PC-9 (cell line): ENCODE measurements at regions not wholly inside any gene's neighbourhood (a gene's known extent, or its start where the extent isn't known, plus 50 kb on each side); places are given as distances from the start of the nearest gene placed in this dataset.

Experiments
- BruUV-seq: library from RNA; stranded (reverse); fragments of 400-500 nt; replicated peaks from 2 replicates; lab custom pipeline; 2021; lab: Mats Ljungman, UMichigan
- CTCF ChIA-PET: fragments of 300-600 bp; sonication (Branson Sonifier 250); formaldehyde crosslinking; loops from one replicate; lab custom pipeline; 2022; ENCODE audit warnings: antibody characterized with exemption; lab: Charles Lee
- POLR2A ChIA-PET: fragments of 300-600 bp; sonication (Branson Sonifier 250); formaldehyde crosslinking; loops from one replicate; lab custom pipeline; 2022; ENCODE audit warnings: antibody characterized with exemption; ENCODE audit not compliant: unreplicated experiment; lab: Charles Lee
- DNase-seq, 2 experiments: peaks; one replicate each; pipeline versions ENCODE4 v3.0.0 to v3.0.0-alpha.2; 2015 to 2022; ENCODE audit warnings: mixed read lengths in 1 of 2
- H2AFZ ChIP-seq: fragments of 200-600 bp; sonication (generic); 2 replicates; pipeline ENCODE4 v1.8.1; 2017; ENCODE audit warnings: antibody characterized with exemption
- H3F3A ChIP-seq: fragments of 200-600 bp; sonication (generic); 2 replicates; pipeline ENCODE4 v1.8.1; 2017; ENCODE audit warnings: antibody characterized with exemption, mild to moderate bottlenecking, low read depth; ENCODE audit not compliant: insufficient read depth
- H3K27ac ChIP-seq: fragments of 200-600 bp; sonication (generic); 2 replicates; pipeline ENCODE4 v1.6.1; 2016; ENCODE audit warnings: mixed run types
- H3K27me3 ChIP-seq: fragments of 200-600 bp; sonication (generic); 2 replicates; pipeline ENCODE4 v1.6.1; 2016; ENCODE audit warnings: low read depth, mixed run types; ENCODE audit not compliant: insufficient read depth
- H3K36me3 ChIP-seq: fragments of 200-600 bp; sonication (generic); 2 replicates; pipeline ENCODE4 v1.6.1; 2016; ENCODE audit warnings: low read depth, mixed run types
- H3K4me1 ChIP-seq: fragments of 200-600 bp; sonication (generic); replicated peaks from 2 replicates; pipeline ENCODE4 v1.6.1; 2016; ENCODE audit warnings: mixed run types; ENCODE audit not compliant: insufficient read depth
- H3K4me2 ChIP-seq: fragments of 200-600 bp; sonication (generic); 2 replicates; pipeline ENCODE4 v1.6.1; 2017; ENCODE audit warnings: mixed run types
- H3K4me3 ChIP-seq: fragments of 200-600 bp; sonication (generic); 2 replicates; pipeline ENCODE4 v1.6.1; 2016; ENCODE audit warnings: mixed run types
- H3K79me2 ChIP-seq: fragments of 200-600 bp; sonication (generic); 2 replicates; pipeline ENCODE4 v1.6.1; 2017; ENCODE audit warnings: low read depth, mixed run types
- H3K9me2 ChIP-seq: fragments of 200-600 bp; sonication (generic); 2 replicates; pipeline ENCODE4 v1.8.1; 2017; ENCODE audit warnings: mild to moderate bottlenecking; ENCODE audit not compliant: insufficient read depth
- H3K9me3 ChIP-seq: fragments of 200-600 bp; sonication (generic); 2 replicates; pipeline ENCODE4 v1.8.1; 2016; ENCODE audit warnings: low read depth; ENCODE audit not compliant: insufficient read depth
- H4K20me1 ChIP-seq: fragments of 200-600 bp; sonication (generic); 2 replicates; pipeline ENCODE4 v1.8.1; 2017; ENCODE audit not compliant: insufficient read depth
- EZH2 ChIP-seq: fragments of 200-600 bp; sonication (generic); IDR thresholded peaks from 2 replicates; pipeline ENCODE4 v1.8.0; 2017; ENCODE audit warnings: antibody characterized with exemption, low read depth
- intact Hi-C: fragments of 100-400 bp; cut with micrococcal nuclease; formaldehyde crosslinking; loops from one replicate; pipeline ENCODE4 v1.10.0; 2022; ENCODE audit not compliant: unreplicated experiment
- TF ChIP-seq, protein P1 (sequence below): fragments of 200-600 bp; sonication (generic); conservative IDR thresholded peaks from 2 replicates; pipeline ENCODE4 v1.6.1; 2017; ENCODE audit warnings: mixed run types, antibody characterized with exemption, mild to moderate bottlenecking, moderate library complexity

DNA sequence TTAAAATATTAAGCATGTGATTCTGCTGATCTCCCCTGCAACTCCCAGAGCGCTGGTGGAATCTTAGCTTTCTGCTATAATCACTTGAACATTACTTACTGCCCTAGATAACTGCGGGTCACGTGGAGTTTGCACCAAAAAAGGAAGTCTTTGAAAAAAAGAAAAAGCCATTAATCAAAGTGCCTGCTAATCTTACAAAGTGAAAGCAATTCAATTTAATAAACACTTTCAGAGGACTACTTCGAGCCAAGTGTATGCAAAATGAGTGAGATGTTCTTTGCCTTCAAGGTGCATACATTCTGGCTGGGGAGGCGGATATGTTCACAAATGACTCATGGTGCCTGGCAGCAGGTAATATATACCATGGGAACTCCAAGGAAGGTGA is 109.9 kb upstream of the GAP43 start:
- Histone ChIP-seq H3F3A (no peaks in the 10 kb centered on the region), H3K4me1 (no peaks in the 10 kb centered on the region), H3K4me3 (no peak overlapping the region), H4K20me1 (no peaks in the 10 kb centered on the region), H3K27me3 (no peaks in the 10 kb centered on the region), H3K9me3 (no peaks in the 10 kb centered on the region), H2AFZ (peak overlapping the region; percentile 69; the same call in 1 of the 2 replicates), H3K27ac (no peak overlapping the region), H3K9me2 (no peaks in the 10 kb centered on the region), H3K4me2 (peak overlapping the region; percentile 60), H3K79me2 (no peaks in the 10 kb centered on the region), H3K36me3 (no peaks in the 10 kb centered on the region)
- intact Hi-C loops: loop anchor here (10.0 kb wide), 1 partner anchor 269 kb away; no protein-coding TSS in a partner anchor
- ChIA-PET POLR2A (no interaction called here), CTCF (no interaction called here)
- TF ChIP-seq, protein P1, sequence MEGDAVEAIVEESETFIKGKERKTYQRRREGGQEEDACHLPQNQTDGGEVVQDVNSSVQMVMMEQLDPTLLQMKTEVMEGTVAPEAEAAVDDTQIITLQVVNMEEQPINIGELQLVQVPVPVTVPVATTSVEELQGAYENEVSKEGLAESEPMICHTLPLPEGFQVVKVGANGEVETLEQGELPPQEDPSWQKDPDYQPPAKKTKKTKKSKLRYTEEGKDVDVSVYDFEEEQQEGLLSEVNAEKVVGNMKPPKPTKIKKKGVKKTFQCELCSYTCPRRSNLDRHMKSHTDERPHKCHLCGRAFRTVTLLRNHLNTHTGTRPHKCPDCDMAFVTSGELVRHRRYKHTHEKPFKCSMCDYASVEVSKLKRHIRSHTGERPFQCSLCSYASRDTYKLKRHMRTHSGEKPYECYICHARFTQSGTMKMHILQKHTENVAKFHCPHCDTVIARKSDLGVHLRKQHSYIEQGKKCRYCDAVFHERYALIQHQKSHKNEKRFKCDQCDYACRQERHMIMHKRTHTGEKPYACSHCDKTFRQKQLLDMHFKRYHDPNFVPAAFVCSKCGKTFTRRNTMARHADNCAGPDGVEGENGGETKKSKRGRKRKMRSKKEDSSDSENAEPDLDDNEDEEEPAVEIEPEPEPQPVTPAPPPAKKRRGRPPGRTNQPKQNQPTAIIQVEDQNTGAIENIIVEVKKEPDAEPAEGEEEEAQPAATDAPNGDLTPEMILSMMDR: no peak
- no peak for TF ChIP-seq EZH2
- BruUV-seq: no TSS peak
- no peak for DNase-seq

DNA sequence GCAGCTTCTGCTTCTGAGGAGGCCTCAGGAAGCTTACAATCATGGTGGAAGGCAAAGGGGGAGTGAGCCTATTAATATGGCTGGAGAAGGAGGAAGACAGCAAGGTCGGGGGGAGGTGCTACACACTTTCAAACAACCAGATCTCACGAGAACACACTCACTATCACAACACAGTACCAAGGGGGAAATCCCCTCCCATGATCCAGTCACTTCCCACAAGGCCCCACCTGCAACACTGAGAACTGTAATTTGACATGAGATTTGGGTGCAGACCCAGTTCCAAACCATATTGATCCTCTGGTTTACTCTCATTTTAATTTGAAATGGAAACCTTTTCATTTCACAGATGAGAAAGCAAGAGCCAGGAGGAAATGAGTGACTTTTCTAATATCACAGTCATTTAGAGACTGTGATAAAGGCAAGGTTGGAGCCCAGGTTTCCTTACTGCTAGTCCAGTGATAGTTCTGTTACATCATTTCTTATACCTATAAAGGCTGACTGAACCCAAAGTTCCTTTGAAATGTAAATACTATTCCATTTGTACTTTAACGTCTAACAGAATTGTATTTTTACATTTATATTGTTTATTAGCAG is 105.8 kb upstream of the GAP43 start:
- H3K9me3 ChIP-seq: no peaks in the 10 kb centered on the region
- ChIA-PET CTCF (no interaction called here), POLR2A (no interaction called here)
- BruUV-seq: no TSS peak
- no peak overlapping the region for H3K4me3 ChIP-seq
- H2AFZ ChIP-seq: no peak overlapping the region
- DNase-seq: no peak
- no peaks in the 10 kb centered on the region for H3K36me3 ChIP-seq
- H3K4me1 ChIP-seq: no peaks in the 10 kb centered on the region
- H3K27ac ChIP-seq: no peak overlapping the region
- H3K27me3 ChIP-seq: no peaks in the 10 kb centered on the region
- H4K20me1 ChIP-seq: no peaks in the 10 kb centered on the region
- TF ChIP-seq, protein P1: no peak
- no peak for TF ChIP-seq EZH2
- no peak overlapping the region for H3K4me2 ChIP-seq
- H3K9me2 ChIP-seq: no peaks in the 10 kb centered on the region
- intact Hi-C loops: loop anchor here (10.0 kb wide), 1 partner anchor 273 kb away; no protein-coding TSS in a partner anchor
- no peaks in the 10 kb centered on the region for H3K79me2 ChIP-seq
- H3F3A ChIP-seq: no peaks in the 10 kb centered on the region

DNA sequence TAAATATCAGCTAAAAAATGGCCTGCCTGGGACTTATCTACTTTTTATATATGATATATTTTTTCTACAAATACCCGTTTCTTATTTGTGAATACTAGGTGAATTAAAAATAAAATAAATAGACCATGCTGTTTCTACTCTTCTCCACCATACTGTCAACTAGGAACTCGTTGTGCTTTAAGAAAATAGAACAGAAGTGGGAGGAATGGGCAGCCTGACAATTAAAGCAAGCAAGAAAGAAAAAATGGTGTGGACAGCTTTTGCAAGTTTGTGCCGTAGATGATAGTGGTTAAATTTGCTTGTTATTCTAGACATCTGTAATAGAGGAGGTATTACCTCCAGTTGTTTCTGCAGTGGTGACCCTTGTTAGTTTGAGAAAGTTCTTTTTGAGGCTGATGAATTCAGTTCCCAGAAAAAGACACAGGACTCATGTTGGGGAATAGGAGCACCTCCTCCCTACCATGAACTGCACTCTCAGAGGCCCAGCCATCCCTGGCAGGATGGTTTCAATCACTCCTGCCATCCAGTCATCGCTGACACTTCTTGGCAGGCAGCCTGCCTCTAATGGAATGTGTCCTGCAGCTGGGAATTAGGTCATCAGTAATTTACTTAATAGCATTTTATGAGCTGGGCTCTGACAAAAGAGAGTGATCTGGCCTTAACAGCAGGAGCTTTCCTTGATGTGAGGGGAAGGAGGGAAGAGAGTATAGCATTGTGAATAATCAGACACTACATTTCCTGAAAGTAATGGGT is 105.0 kb upstream of the GAP43 start:
- peak in 1 of 2 experiments; percentile 49 for DNase-seq
- no peak overlapping the region for H2AFZ ChIP-seq
- H3K79me2 ChIP-seq: no peaks in the 10 kb centered on the region
- POLR2A ChIA-PET: interaction anchor here (0.6 kb wide), 1 partner anchor 372 kb away, joined by 3 read pairs; no protein-coding TSS in a partner anchor
- H3F3A ChIP-seq: no peaks in the 10 kb centered on the region
- no peak overlapping the region for H3K27ac ChIP-seq
- TF ChIP-seq, protein P1: no peak
- TF ChIP-seq EZH2: no peak
- no peaks in the 10 kb centered on the region for H3K36me3 ChIP-seq
- no peaks in the 10 kb centered on the region for H3K27me3 ChIP-seq
- no TSS peak for BruUV-seq
- H4K20me1 ChIP-seq: no peaks in the 10 kb centered on the region
- H3K4me2 ChIP-seq: no peak overlapping the region
- H3K4me1 ChIP-seq: no peaks in the 10 kb centered on the region
- H3K4me3 ChIP-seq: no peak overlapping the region
- no peaks in the 10 kb centered on the region for H3K9me2 ChIP-seq
- H3K9me3 ChIP-seq: no peaks in the 10 kb centered on the region
- intact Hi-C loops: loop anchor here (10.0 kb wide), 1 partner anchor 273 kb away; no protein-coding TSS in a partner anchor
- CTCF ChIA-PET: no interaction called here
